Heart left ventricle (tissue), 16 donors: ENCODE measurements at regions not wholly inside any gene's neighbourhood (a gene's known extent, or its start where the extent isn't known, plus 50 kb on each side); places are given as distances from the start of the nearest gene placed in this dataset.

Experiments
- ATAC-seq, 4 donors: fragments of 200-7000 bp; cut with Tn5 transposase; one replicate each; pipeline ENCODE4 v1.9.1; 2020 to 2022; ENCODE audit warnings: moderate library complexity in 4 of 4, mild to moderate bottlenecking in 3 of 4, moderate number of reproducible peaks in 1 of 4
- DNase-seq, 5 donors: peaks; one replicate each; pipeline ENCODE4 v3.0.0-alpha.2; 2020
- H3K27ac ChIP-seq, 12 donors: fragments of 200-600 bp; sonication (generic) in 4 of 12; one replicate each; pipeline versions ENCODE4 v1.5.0 to v1.8.0; 2016 to 2022; ENCODE audit warnings: mild to moderate bottlenecking in 2 of 12
- H3K27me3 ChIP-seq, 9 donors: fragments of 200-600 bp; sonication (generic) in 2 of 9; one replicate each; pipeline versions ENCODE4 v1.5.1 to v1.8.0; 2016 to 2022; ENCODE audit warnings: mild to moderate bottlenecking in 3 of 9
- H3K36me3 ChIP-seq, 9 donors: fragments of 200-600 bp; sonication (generic) in 2 of 9; one replicate each; pipeline versions ENCODE4 v1.5.0 to v1.8.0; 2018 to 2022; ENCODE audit warnings: mild to moderate bottlenecking in 2 of 9
- H3K4me1 ChIP-seq, 12 donors: fragments of 200-600 bp; sonication (generic) in 4 of 12; one replicate each; pipeline versions ENCODE4 v1.5.0 to v1.8.0; 2016 to 2022; ENCODE audit warnings: mild to moderate bottlenecking in 3 of 12
- H3K4me3 ChIP-seq, 12 donors: fragments of 200-600 bp; sonication (generic) in 4 of 12; one replicate each; pipeline versions ENCODE4 v1.5.0 to v1.8.0; 2017 to 2022; ENCODE audit warnings: mild to moderate bottlenecking in 9 of 12, moderate library complexity in 4 of 12
- H3K9me3 ChIP-seq, 12 donors: fragments of 200-600 bp; sonication (generic) in 4 of 12; one replicate each; pipeline versions ENCODE4 v1.5.0 to v1.8.0; 2016 to 2022; ENCODE audit warnings: mild to moderate bottlenecking in 1 of 12
- CTCF ChIP-seq, 12 donors: fragments of 200-600 bp; sonication (generic) in 4 of 12; IDR thresholded peaks; one replicate each; pipeline versions ENCODE4 v1.5.0 to v1.8.0; 2018 to 2022; ENCODE audit warnings: antibody characterized with exemption in 12 of 12, mild to moderate bottlenecking in 5 of 12
- POLR2A ChIP-seq, 2 donors: fragments of 450-650 bp; IDR thresholded peaks; one replicate each; pipeline ENCODE4 v1.6.1; 2017; ENCODE audit warnings: antibody characterized with exemption in 2 of 2, mild to moderate bottlenecking in 2 of 2, moderate library complexity in 2 of 2
- WGBS, 4 donors: extraction: QIAGEN DNeasy Blood & Tissue Kit in 2 of 4; methylation state at CpG; one replicate each; pipeline versions ENCODE4 v1.1.5 to v1.1.7; 2013 to 2018; 5-methylcytosine and 5-hydroxymethylcytosine counted together
- intact Hi-C, 10 donors: fragments of 100-400 bp; cut with DNase I; formaldehyde crosslinking; loops; one replicate each; pipeline versions ENCODE4 v1.11.1 to v1.14.2; 2022
- donor health status: ischemic (EF 13 %, LVEDD 7.1; RV severe dilation, severe dysfunction).
- donor health status: healthy with polysubstance abuse.
- donor health status: DM: no; HTN: yes; CAD: no.
- donor health status: DM: no; HTN: no; CAD: no.
- donor health status: ischemic (EF 25% LVEDD 6.9; RV normal size, moderate dysfunction).
- donor health status: ischemic (EF 25% LVEDD 5.7; RV mildly dilated, moderate dysfunction).
- donor health status: healthy.
- donor health status: DM: yes; HTN: yes; CAD: no.
- donor health status: ischemic (EF 35%, LVEDD 5.7; RV mildly dilated, moderate dysfunction).
- donor health status: nonischemic (EF 11% LVEDD 7.7; RV severe dilation, severe dysfunction).
- donor health status: DM: yes; HTN: yes; CAD: no.
- donor health status: PGD.
- donor health status: ischemic (EF 29% LVEDD 5.4; RV normal size, mild dysfunction).
- donor health status: nonischemic (EF 23%, LVEDD 6.1; RV moderate dilation, normal function).

- peaks cover 0 to 4% (median 0%) of the 10 kb centered on the region in 12 donors for H3K9me3 ChIP-seq
- H3K36me3 ChIP-seq = no peaks in the 10 kb centered on the region
- no peaks in the 10 kb centered on the region for H3K27me3 ChIP-seq
- DNase-seq (no peak), ATAC-seq (no peak)
- H3K27ac ChIP-seq = no peak overlapping the region
- 96 to 100% (median 98%) methylated on average over 1 of the region's 1 CpG for WGBS, 4 donors
- TF ChIP-seq CTCF (IDR thresholded peaks at IDR 0.05) = no peak
- no peak for TF ChIP-seq POLR2A (IDR thresholded peaks at IDR 0.05)
- no peak overlapping the region for H3K4me3 ChIP-seq
- intact Hi-C loops = no loop called here
- no peaks in the 10 kb centered on the region for H3K4me1 ChIP-seq
These were observed 1676.8 kb upstream of the PCDH20 start for GRCh38 chr13:63092456-63092855.

GRCh38 chr13:63090524-63090923 is 1674.9 kb upstream of the PCDH20 start:
- WGBS, 4 donors = 42 to 56% (median 47%) methylated on average over 1 of the region's 1 CpG

GRCh38 chr13:63088226-63088625 is 1672.6 kb upstream of the PCDH20 start:
- no peaks in the 10 kb centered on the region for H3K27me3 ChIP-seq
- ATAC-seq (peak in 3 of 4 donors; percentile 30 to 76 (median 66)), DNase-seq (no peak)
- H3K4me3 ChIP-seq = no peak overlapping the region
- TF ChIP-seq POLR2A (IDR thresholded peaks at IDR 0.05) = no peak
- no peak for TF ChIP-seq CTCF (IDR thresholded peaks at IDR 0.05)
- no peak overlapping the region for H3K27ac ChIP-seq
- intact Hi-C loops = no loop called here
- H3K4me1 ChIP-seq = no peaks in the 10 kb centered on the region
- 47 to 76% (median 55%) methylated on average over 1 of the region's 1 CpG for WGBS, 4 donors
- no peaks in the 10 kb centered on the region for H3K36me3 ChIP-seq
- H3K9me3 ChIP-seq = peaks cover 0 to 9% (median 0%) of the 10 kb centered on the region in 12 donors

More at GRCh38 chr13:63090524-63090923, 1674.9 kb upstream of the PCDH20 start:
- intact Hi-C loops = no loop called here
- Histone ChIP-seq H3K27me3 (no peaks in the 10 kb centered on the region), H3K4me3 (no peak overlapping the region), H3K36me3 (no peaks in the 10 kb centered on the region), H3K4me1 (no peaks in the 10 kb centered on the region), H3K27ac (no peak overlapping the region), H3K9me3 (peaks cover 0 to 4% (median 0%) of the 10 kb centered on the region in 12 donors)
- TF ChIP-seq CTCF (IDR thresholded peaks at IDR 0.05) = no peak
- TF ChIP-seq POLR2A (IDR thresholded peaks at IDR 0.05) = no peak
- DNase-seq (no peak), ATAC-seq (no peak)

GRCh38 chr13:63086286-63086685 is 1670.6 kb upstream of the PCDH20 start:
- Histone ChIP-seq H3K4me1 (no peaks in the 10 kb centered on the region), H3K4me3 (no peak overlapping the region), H3K27ac (no peak overlapping the region), H3K36me3 (no peaks in the 10 kb centered on the region), H3K27me3 (no peaks in the 10 kb centered on the region), H3K9me3 (peaks cover 0 to 17% (median 0%) of the 10 kb centered on the region in 12 donors)
- WGBS, 4 donors = 78 to 82% (median 81%) methylated on average over 5 of the region's 5 CpGs
- DNase-seq (no peak), ATAC-seq (no peak)
- no peak for TF ChIP-seq POLR2A (IDR thresholded peaks at IDR 0.05)
- no peak for TF ChIP-seq CTCF (IDR thresholded peaks at IDR 0.05)
- intact Hi-C loops = no loop called here
